ENCODE measurements at regions not wholly inside any gene's neighbourhood (a gene's known extent, or its start where the extent isn't known, plus 50 kb on each side); places are given as distances from the start of the nearest gene placed in this dataset.
"Not testable (repeated sequence)": the region's sequence is repeated elsewhere in the genome, so short reads cannot be mapped to it uniquely, and the experiment has no call there.

GRCh38 chr15:32323353-32323752 lies 79.7 kb downstream of the GOLGA8K start:
- not testable (repeated sequence) for TF ChIP-seq POLR2A (IDR thresholded peaks at IDR 0.05; ENCODE audit: borderline replicate concordance, extremely low read depth, insufficient read depth, insufficient read length); POLR2AphosphoS5 (IDR thresholded peaks at IDR 0.05; ENCODE audit: low read depth, low read length); ZBTB33 (IDR thresholded peaks at IDR 0.05; ENCODE audit: extremely low read depth, insufficient replicate concordance, low read length); EZH2 (IDR thresholded peaks at IDR 0.05)
- TF ChIP-seq, protein P1, sequence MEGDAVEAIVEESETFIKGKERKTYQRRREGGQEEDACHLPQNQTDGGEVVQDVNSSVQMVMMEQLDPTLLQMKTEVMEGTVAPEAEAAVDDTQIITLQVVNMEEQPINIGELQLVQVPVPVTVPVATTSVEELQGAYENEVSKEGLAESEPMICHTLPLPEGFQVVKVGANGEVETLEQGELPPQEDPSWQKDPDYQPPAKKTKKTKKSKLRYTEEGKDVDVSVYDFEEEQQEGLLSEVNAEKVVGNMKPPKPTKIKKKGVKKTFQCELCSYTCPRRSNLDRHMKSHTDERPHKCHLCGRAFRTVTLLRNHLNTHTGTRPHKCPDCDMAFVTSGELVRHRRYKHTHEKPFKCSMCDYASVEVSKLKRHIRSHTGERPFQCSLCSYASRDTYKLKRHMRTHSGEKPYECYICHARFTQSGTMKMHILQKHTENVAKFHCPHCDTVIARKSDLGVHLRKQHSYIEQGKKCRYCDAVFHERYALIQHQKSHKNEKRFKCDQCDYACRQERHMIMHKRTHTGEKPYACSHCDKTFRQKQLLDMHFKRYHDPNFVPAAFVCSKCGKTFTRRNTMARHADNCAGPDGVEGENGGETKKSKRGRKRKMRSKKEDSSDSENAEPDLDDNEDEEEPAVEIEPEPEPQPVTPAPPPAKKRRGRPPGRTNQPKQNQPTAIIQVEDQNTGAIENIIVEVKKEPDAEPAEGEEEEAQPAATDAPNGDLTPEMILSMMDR (IDR thresholded peaks at IDR 0.05 in 2 of 3, conservative IDR thresholded peaks at IDR 0.05 in 1 of 3; ENCODE audit: borderline replicate concordance in 1 of 3, insufficient read depth in 1 of 3, low read depth in 2 of 3, low read length in 2 of 3): not testable (repeated sequence)

Data from HCT116 (cell line).